ENCODE measurements at regions not wholly inside any gene's neighbourhood (a gene's known extent, or its start where the extent isn't known, plus 50 kb on each side); places are given as distances from the start of the nearest gene placed in this dataset.

DNA sequence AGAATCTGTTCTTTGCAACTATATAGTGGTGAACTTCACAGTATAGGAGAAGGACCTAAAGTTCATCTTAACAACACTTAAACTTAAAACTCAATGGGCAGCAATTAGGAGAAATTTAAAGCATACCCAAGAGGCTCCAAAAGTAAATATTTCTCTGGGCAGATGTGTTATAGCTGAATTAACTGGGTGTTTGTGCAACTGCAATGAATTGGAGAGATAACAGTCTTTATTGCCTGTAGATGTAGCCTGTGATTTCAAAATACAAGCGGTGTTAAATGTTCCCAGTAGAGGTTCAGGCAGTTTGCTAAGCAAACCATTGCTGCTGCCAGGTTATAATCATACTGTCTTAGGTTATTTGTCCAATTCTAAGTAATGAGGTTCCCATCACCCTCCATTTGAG is 294.1 kb upstream of the MTNR1B start:
- intact Hi-C loops (cut with DNase I), result no loop called here
- H3K27ac ChIP-seq, result no peak overlapping the region
- H3K4me1 ChIP-seq, result peaks cover 0 to 10% (median 0%) of the 10 kb centered on the region in 12 donors
- no peaks in the 10 kb centered on the region for H3K36me3 ChIP-seq
- WGBS, 4 donors, result 82 to 97% (median 92%) methylated on average over 1 of the region's 1 CpG
- peaks cover 0 to 9% (median 0%) of the 10 kb centered on the region in 12 donors for H3K9me3 ChIP-seq
- H3K4me3 ChIP-seq, result no peak overlapping the region
- ATAC-seq, result no peak
- no peaks in the 10 kb centered on the region for H3K27me3 ChIP-seq
- TF ChIP-seq, protein P1, sequence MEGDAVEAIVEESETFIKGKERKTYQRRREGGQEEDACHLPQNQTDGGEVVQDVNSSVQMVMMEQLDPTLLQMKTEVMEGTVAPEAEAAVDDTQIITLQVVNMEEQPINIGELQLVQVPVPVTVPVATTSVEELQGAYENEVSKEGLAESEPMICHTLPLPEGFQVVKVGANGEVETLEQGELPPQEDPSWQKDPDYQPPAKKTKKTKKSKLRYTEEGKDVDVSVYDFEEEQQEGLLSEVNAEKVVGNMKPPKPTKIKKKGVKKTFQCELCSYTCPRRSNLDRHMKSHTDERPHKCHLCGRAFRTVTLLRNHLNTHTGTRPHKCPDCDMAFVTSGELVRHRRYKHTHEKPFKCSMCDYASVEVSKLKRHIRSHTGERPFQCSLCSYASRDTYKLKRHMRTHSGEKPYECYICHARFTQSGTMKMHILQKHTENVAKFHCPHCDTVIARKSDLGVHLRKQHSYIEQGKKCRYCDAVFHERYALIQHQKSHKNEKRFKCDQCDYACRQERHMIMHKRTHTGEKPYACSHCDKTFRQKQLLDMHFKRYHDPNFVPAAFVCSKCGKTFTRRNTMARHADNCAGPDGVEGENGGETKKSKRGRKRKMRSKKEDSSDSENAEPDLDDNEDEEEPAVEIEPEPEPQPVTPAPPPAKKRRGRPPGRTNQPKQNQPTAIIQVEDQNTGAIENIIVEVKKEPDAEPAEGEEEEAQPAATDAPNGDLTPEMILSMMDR (IDR thresholded peaks at IDR 0.05), result no peak
- no peak for DNase-seq

GRCh38 chr11:92675810-92676209 is 293.6 kb upstream of the MTNR1B start:
- ATAC-seq (peak; percentile 91 to 97 (median 97)), DNase-seq (peak in 2 of 5 donors; percentile 10 to 18)
- H3K4me3 ChIP-seq, result no peak overlapping the region
- WGBS, 4 donors, result 37 to 72% (median 48%) methylated on average over 3 of the region's 3 CpGs
- no peaks in the 10 kb centered on the region for H3K36me3 ChIP-seq
- H3K27ac ChIP-seq, result peak overlapping the region in 4 of 12 donors; percentile 14 to 61 (median 44)
- H3K27me3 ChIP-seq, result no peaks in the 10 kb centered on the region
- intact Hi-C loops (cut with DNase I), result no loop called here
- peaks cover 0 to 10% (median 0%) of the 10 kb centered on the region in 12 donors for H3K4me1 ChIP-seq
- H3K9me3 ChIP-seq, result peaks cover 0 to 9% (median 0%) of the 10 kb centered on the region in 12 donors
- no peak for TF ChIP-seq POLR2A (IDR thresholded peaks at IDR 0.05)
- TF ChIP-seq, protein P1 (IDR thresholded peaks at IDR 0.05), result no peak

DNA sequence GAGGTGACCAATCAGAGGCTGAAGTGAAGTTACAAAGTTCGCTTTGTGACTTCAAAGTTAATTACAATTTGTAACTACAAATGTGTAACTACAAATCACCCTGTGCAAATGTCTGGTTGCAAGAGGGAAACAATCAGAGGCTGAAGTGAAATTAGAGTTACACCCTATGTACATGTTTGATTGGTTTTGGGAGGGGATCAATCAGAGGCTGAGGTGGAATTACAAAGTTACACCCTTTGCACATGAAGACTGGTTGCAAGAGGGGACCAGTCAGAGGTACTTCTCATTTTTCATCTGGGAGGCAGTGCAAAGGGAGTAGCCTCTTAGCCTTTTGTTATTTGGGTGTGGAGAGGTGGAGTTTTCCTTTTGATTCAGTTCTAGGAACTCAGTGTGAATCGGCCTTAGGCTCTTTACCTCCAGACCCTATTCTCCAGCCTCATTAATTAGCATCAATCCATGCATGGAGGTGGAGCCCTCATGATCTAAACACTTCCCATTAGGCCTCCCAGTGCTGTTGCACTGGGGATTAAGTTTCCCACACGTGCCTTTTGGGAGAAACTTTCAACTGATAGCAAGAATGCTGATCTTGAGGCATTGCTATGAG is 291.3 kb upstream of the MTNR1B start:
- no peak for ATAC-seq
- no peak for DNase-seq
- 47 to 53% (median 52%) methylated on average over 3 of the region's 3 CpGs for WGBS, 4 donors
- intact Hi-C loops (cut with DNase I), result no loop called here
- H3K27ac ChIP-seq, result no peak overlapping the region
- peaks cover 0 to 10% (median 0%) of the 10 kb centered on the region in 12 donors for H3K4me1 ChIP-seq
- H3K9me3 ChIP-seq, result peaks cover 0 to 9% (median 0%) of the 10 kb centered on the region in 12 donors
- no peaks in the 10 kb centered on the region for H3K36me3 ChIP-seq
- no peak overlapping the region for H3K4me3 ChIP-seq
- TF ChIP-seq, protein P1 (IDR thresholded peaks at IDR 0.05), result no peak
- TF ChIP-seq POLR2A (IDR thresholded peaks at IDR 0.05), result no peak
- H3K27me3 ChIP-seq, result no peaks in the 10 kb centered on the region

DNA sequence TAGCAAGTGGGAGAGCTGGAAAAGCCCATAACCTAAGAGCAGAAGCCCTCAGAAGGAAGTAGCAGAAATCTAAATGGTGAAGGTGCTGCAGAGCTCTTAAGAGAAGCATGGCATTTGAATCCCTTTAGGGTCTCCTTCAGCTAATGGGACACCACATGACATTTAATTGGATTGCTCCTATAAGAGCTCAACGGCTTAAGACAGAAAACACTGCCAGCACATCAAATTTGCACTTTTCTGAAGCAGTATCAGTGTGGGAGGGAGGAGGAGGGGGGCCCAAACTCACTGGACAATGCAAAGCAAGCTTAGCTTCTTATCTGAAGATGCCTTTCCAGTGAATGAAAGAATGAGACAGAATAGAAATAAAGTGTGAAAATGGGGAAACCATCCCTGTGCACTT is 287.9 kb upstream of the MTNR1B start:
- H3K9me3 ChIP-seq, result peaks cover 0 to 9% (median 0%) of the 10 kb centered on the region in 12 donors
- H3K27ac ChIP-seq, result no peak overlapping the region
- H3K27me3 ChIP-seq, result no peaks in the 10 kb centered on the region
- no peak for ATAC-seq
- H3K36me3 ChIP-seq, result no peaks in the 10 kb centered on the region
- 36 to 74% (median 54%) methylated on average over 1 of the region's 1 CpG for WGBS, 4 donors
- TF ChIP-seq, protein P1 (IDR thresholded peaks at IDR 0.05), result no peak
- no peak for TF ChIP-seq POLR2A (IDR thresholded peaks at IDR 0.05)
- DNase-seq, result no peak
- H3K4me3 ChIP-seq, result no peak overlapping the region
- H3K4me1 ChIP-seq, result peaks cover 0 to 1% (median 0%) of the 10 kb centered on the region in 12 donors
- intact Hi-C loops (cut with DNase I), result no loop called here

Measured in heart left ventricle (tissue), 16 donors.